ENCODE measurements at regions not wholly inside any gene's neighbourhood (a gene's known extent, or its start where the extent isn't known, plus 50 kb on each side); places are given as distances from the start of the nearest gene placed in this dataset.

DNA sequence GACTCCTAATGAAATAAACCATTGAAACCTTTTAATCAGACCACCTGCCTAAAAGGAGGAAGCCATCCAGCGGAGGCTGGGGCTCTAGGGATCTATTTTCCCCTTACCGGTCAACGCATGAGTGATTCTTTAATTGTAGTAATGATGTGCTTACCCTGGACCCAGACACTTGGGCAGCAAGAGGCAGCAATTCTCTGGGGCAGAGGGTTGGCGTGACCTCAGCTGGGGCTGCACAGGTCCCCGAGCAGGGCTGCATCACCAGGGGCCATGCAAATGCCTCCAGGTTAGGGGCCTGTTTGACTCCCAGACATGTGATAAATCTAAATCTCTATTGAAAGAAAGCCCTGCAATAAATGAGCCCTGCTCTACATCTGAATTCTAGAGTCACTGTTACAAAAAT lies 194.2 kb upstream of the TSHZ3 start:
- Mint-ChIP-seq H3K4me3 (no peak overlapping the region), H3K36me3 (no peaks in the 10 kb centered on the region)

DNA sequence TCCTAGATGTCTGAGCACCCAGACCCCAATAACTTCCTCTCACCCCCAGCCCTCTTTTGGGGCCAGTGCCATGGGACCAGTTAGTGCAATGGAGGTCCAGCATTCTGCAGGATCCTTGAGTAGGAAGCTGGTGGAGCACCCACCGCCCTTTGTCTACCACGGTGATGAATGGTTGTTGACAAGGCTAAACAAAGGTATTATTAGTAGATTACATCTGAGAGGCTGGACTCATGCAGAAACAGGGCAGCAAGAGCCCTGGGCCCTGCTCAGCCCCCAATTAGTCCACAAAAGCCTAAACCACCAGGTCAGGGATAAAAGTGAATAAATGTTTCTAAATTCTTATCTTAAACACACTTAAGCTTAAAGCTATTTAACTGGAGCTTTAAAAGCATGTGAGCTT lies 196.5 kb upstream of the TSHZ3 start:
- H3K4me3 Mint-ChIP-seq: no peak overlapping the region
- ATAC-seq (no peak), DNase-seq (ENCODE audit: low spot score in 2 of 2) (no peak)
- H3K27ac Mint-ChIP-seq: no peak overlapping the region
- H3K36me3 Mint-ChIP-seq: no peaks in the 10 kb centered on the region
- H3K4me1 Mint-ChIP-seq: no peaks in the 10 kb centered on the region
- H3K9me3 Mint-ChIP-seq: no peaks in the 10 kb centered on the region

More for the DNA sequence above, 194.2 kb upstream of the TSHZ3 start:
- H3K9me3 Mint-ChIP-seq: no peaks in the 10 kb centered on the region
- no peaks in the 10 kb centered on the region for H3K4me1 Mint-ChIP-seq
- H3K27ac Mint-ChIP-seq: no peak overlapping the region
- ATAC-seq: no peak
- no peak for DNase-seq (ENCODE audit: low spot score in 2 of 2)

- Mint-ChIP-seq H3K36me3 (no peaks in the 10 kb centered on the region), H3K4me1 (no peaks in the 10 kb centered on the region), H3K9me3 (no peaks in the 10 kb centered on the region), H3K4me3 (no peak overlapping the region), H3K27ac (no peak overlapping the region)
- ATAC-seq (no peak), DNase-seq (ENCODE audit: low spot score in 2 of 2) (no peak)
Observed at GRCh38 chr19:31546205-31546960, 197.1 kb upstream of the TSHZ3 start.

DNA sequence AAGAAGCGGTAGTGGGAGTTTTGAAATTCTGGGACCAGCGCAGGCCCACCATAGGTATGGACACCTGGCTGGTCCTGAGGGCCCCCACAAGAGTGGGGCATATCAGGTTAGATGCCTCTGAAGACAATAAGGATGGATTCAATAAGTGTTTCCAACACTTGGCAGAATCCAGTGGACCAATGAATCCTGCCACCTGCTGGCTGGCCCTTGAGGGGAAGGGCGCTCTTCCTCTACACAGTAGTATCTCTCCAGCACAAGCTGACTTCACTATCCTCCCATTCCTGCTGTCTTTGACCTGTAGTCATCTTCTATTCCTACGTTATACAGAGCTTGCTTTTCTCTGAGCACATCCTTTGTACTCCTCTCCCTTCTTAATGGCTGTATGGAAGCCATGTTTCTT lies 199.7 kb upstream of the TSHZ3 start:
- Mint-ChIP-seq H3K4me1 (no peaks in the 10 kb centered on the region), H3K27ac (no peak overlapping the region), H3K4me3 (no peak overlapping the region), H3K9me3 (peaks cover 5% of the 10 kb centered on the region), H3K36me3 (no peaks in the 10 kb centered on the region)
- no peak for DNase-seq (ENCODE audit: low spot score in 2 of 2)
- ATAC-seq: no peak

GRCh38 chr19:31553112-31553845 lies 204.0 kb upstream of the TSHZ3 start:
- Mint-ChIP-seq H3K9me3 (peaks cover 5% of the 10 kb centered on the region), H3K4me3 (no peak overlapping the region), H3K4me1 (no peaks in the 10 kb centered on the region), H3K27ac (no peak overlapping the region), H3K36me3 (no peaks in the 10 kb centered on the region)
- ATAC-seq (no peak), DNase-seq (ENCODE audit: low spot score in 2 of 2) (no peak)

GRCh38 chr19:31553846-31554215 lies 204.6 kb upstream of the TSHZ3 start:
- peaks cover 5% of the 10 kb centered on the region for H3K9me3 Mint-ChIP-seq
- H3K4me3 Mint-ChIP-seq: no peak overlapping the region
- no peaks in the 10 kb centered on the region for H3K36me3 Mint-ChIP-seq
- DNase-seq (ENCODE audit: low spot score in 2 of 2) (no peak), ATAC-seq (no peak)
- no peak overlapping the region for H3K27ac Mint-ChIP-seq
- no peaks in the 10 kb centered on the region for H3K4me1 Mint-ChIP-seq

- Mint-ChIP-seq H3K27ac (no peak overlapping the region), H3K4me1 (no peaks in the 10 kb centered on the region)
- no peak for ATAC-seq
Observed at GRCh38 chr19:31554360-31554759, 205.1 kb upstream of the TSHZ3 start.

DNA sequence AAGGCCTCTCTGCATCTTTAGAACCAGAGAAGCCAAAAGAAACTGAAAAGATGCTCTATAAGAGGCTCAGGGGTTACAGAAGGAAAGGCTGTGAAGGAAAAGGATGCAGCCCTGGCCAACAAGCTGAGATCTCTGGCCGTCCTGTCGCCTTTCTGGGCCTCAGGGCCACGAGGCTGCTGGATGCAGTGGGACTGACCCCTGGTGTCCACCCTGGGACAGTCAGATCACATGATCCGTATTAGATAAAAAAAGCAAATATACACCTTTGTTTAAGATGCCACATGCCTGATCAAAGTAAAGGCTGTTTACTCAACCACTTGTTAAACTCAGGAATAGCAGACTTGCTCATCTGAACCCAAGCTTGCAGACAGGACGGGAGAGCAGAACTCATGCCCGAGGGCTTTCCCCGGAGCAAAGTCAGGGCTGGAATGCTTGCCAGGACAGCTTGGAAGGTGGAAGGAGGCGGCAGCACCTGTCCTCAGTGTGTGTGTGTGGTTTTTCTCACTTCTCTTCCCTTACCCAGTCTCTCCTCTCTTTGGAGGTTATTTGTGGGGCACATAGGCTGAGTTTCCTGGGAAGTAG lies 206.5 kb upstream of the TSHZ3 start:
- H3K9me3 Mint-ChIP-seq: peaks cover 12% of the 10 kb centered on the region
- H3K36me3 Mint-ChIP-seq: no peaks in the 10 kb centered on the region
- no peak overlapping the region for H3K4me3 Mint-ChIP-seq
- H3K27ac Mint-ChIP-seq: no peak overlapping the region
- no peaks in the 10 kb centered on the region for H3K4me1 Mint-ChIP-seq
- ATAC-seq (no peak), DNase-seq (ENCODE audit: low spot score in 2 of 2) (no peak)

More at GRCh38 chr19:31554360-31554759, 205.1 kb upstream of the TSHZ3 start:
- H3K36me3 Mint-ChIP-seq: no peaks in the 10 kb centered on the region
- peaks cover 5% of the 10 kb centered on the region for H3K9me3 Mint-ChIP-seq
- no peak overlapping the region for H3K4me3 Mint-ChIP-seq
- no peak for DNase-seq (ENCODE audit: low spot score in 2 of 2)

DNA sequence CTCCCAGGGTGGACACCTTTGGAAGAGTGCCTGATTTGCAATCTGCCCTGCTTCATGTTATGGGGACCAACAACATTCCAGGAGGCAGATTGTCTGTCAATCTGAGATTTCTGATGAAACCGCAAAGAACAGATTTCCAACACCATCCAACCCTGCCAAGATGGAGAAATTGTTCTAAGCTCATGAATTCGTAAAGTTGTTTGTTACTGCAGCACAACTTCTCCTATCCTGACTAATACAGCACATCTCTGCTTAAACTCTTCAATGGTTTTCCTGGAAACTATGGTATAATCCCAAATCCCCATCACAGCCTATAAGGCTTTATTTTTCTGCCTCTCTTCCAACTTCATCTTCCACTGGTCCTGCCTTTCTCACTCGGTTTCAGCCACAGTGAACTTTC lies 210.3 kb upstream of the TSHZ3 start:
- DNase-seq (ENCODE audit: low spot score in 2 of 2) (no peak), ATAC-seq (no peak)
- H3K27ac Mint-ChIP-seq: no peak overlapping the region
- no peaks in the 10 kb centered on the region for H3K36me3 Mint-ChIP-seq
- H3K4me3 Mint-ChIP-seq: no peak overlapping the region
- no peaks in the 10 kb centered on the region for H3K4me1 Mint-ChIP-seq
- H3K9me3 Mint-ChIP-seq: peaks cover 6% of the 10 kb centered on the region

DNA sequence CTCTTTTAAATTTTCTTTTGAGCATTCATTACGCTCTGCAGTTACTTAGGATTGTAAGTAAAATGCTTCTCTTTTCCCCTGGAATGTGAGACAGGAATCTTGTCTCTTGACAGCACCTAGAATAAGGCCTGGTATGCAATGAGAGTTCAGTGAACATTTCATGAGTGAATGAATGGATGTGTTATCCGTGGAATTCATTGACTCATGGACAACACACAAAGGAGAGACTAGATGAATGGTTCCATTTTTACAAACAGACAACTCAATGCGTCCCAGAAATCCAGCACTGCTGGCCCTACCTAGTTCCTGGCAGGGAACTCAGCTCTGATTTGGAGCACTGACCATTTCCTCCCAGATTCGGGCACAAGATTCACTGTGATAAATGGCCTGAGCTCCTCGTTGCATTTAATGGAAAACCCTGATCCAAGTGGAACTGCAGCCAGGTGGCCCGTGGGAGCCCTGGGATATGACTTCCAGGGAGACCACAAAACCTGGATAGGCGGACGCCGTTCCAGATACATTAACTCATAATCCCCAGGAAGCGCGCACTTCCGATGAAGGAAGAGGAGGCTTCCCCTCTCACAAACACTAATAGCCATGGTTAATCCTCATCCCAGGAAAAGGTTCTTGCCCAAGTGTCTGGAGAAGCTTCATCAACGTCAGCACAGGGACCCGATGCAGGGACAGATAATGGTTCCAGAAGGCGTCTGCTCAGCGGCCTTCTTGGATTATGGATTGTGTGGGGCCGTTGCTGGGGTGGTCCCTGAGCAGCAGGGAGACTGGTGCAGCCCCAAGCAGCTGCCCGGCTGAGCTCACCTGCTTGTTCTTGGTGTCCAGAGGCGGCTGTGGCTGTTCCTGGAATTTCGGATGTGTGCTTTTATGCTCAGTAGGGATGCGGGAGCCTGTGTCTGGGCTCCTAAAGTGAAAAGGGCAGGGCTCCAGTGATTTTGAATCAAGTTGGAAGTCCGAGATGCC lies 211.1 kb upstream of the TSHZ3 start:
- no peak for DNase-seq (ENCODE audit: low spot score in 2 of 2)
- no peaks in the 10 kb centered on the region for H3K36me3 Mint-ChIP-seq

GRCh38 chr19:31562966-31563612 lies 213.9 kb upstream of the TSHZ3 start:
- Mint-ChIP-seq H3K4me3 (no peak overlapping the region), H3K9me3 (peaks cover 10% of the 10 kb centered on the region), H3K4me1 (no peaks in the 10 kb centered on the region), H3K27ac (no peak overlapping the region), H3K36me3 (no peaks in the 10 kb centered on the region)
- ATAC-seq: no peak
- DNase-seq (ENCODE audit: low spot score in 2 of 2): no peak

More for the DNA sequence above, 211.1 kb upstream of the TSHZ3 start:
- Mint-ChIP-seq H3K4me3 (no peak overlapping the region), H3K4me1 (no peaks in the 10 kb centered on the region), H3K27ac (no peak overlapping the region), H3K9me3 (peaks cover 6% of the 10 kb centered on the region)
- ATAC-seq: no peak

DNA sequence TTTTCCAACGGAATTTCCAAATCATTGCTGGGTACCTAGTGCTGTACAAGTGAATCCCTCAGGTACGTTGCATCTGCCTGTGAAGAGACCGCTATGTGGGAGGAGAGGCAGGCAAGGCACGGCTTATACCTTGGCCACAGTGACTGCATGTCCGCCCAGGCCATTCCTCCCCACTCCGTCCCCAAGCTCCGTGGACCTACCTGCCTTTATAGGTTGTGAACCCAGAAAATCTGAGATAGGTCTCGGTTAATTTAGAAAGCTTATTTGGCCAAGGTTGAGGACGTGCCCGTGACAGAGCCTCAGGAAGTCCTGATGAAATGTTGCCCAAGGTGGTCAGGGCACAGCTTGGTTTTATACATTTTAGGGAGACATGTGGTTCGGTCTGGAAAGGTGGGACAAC lies 218.5 kb upstream of the TSHZ3 start:
- no peak for DNase-seq (ENCODE audit: low spot score in 2 of 2)
- Mint-ChIP-seq H3K36me3 (no peaks in the 10 kb centered on the region), H3K4me1 (no peaks in the 10 kb centered on the region), H3K9me3 (peaks cover 4% of the 10 kb centered on the region), H3K27ac (no peak overlapping the region), H3K4me3 (no peak overlapping the region)
- no peak for ATAC-seq

GRCh38 chr19:31568724-31569123 lies 219.5 kb upstream of the TSHZ3 start:
- Mint-ChIP-seq H3K27ac (no peak overlapping the region), H3K9me3 (peaks cover 4% of the 10 kb centered on the region), H3K36me3 (no peaks in the 10 kb centered on the region), H3K4me3 (no peak overlapping the region), H3K4me1 (no peaks in the 10 kb centered on the region)
- no peak for ATAC-seq
- no peak for DNase-seq (ENCODE audit: low spot score in 2 of 2)

GRCh38 chr19:31570718-31571117 lies 221.5 kb upstream of the TSHZ3 start:
- Mint-ChIP-seq H3K4me1 (no peaks in the 10 kb centered on the region), H3K36me3 (no peaks in the 10 kb centered on the region), H3K4me3 (no peak overlapping the region), H3K27ac (no peak overlapping the region), H3K9me3 (peaks cover 4% of the 10 kb centered on the region)
- DNase-seq (ENCODE audit: low spot score in 2 of 2): no peak
- no peak for ATAC-seq
